CD1c-positive myeloid dendritic cell (primary cell): ENCODE measurements at regions not wholly inside any gene's neighbourhood (a gene's known extent, or its start where the extent isn't known, plus 50 kb on each side); places are given as distances from the start of the nearest gene placed in this dataset.
"Not testable (repeated sequence)": the region's sequence is repeated elsewhere in the genome, so short reads cannot be mapped to it uniquely, and the experiment has no call there.

ENCODE experiments used
- DNase-seq: peaks from one replicate; pipeline ENCODE4 v3.0.0-alpha.2; 2016; ENCODE audit errors: extremely low spot score

GRCh38 chr13:33340631-33341030 is 55.1 kb upstream of the STARD13 start:
- DNase-seq: peak; percentile 18

- no peak for DNase-seq
Observed at GRCh38 chr13:33341861-33342452, 56.4 kb upstream of the STARD13 start.

- no peak for DNase-seq
Observed at GRCh38 chr13:33345842-33346241, 60.3 kb upstream of the STARD13 start.

GRCh38 chr13:33347861-33348260 is 62.3 kb upstream of the STARD13 start:
- DNase-seq: no peak

- no peak for DNase-seq
Observed at GRCh38 chr13:33348366-33348765, 62.8 kb upstream of the STARD13 start.

- DNase-seq: no peak
Observed at GRCh38 chr13:33349288-33349985, 63.9 kb upstream of the STARD13 start.

GRCh38 chr13:33349986-33350826 is 64.7 kb upstream of the STARD13 start:
- DNase-seq: peak; percentile 15

- no peak for DNase-seq
Observed at GRCh38 chr13:33351319-33351718, 65.8 kb upstream of the STARD13 start.

- DNase-seq: no peak
Observed at GRCh38 chr13:33352041-33352440, 66.5 kb upstream of the STARD13 start.

GRCh38 chr13:33352526-33352925 is 67.0 kb upstream of the STARD13 start:
- no peak for DNase-seq

GRCh38 chr13:33353210-33353609 is 67.7 kb upstream of the STARD13 start:
- peak; percentile 88 for DNase-seq

- no peak for DNase-seq
Observed at GRCh38 chr13:33353646-33354045, 68.1 kb upstream of the STARD13 start.

GRCh38 chr13:33355201-33355895 is 69.8 kb upstream of the STARD13 start:
- DNase-seq: peak; percentile 74

GRCh38 chr13:33358076-33358475 is 72.5 kb upstream of the STARD13 start:
- DNase-seq: not testable (repeated sequence)

- peak; percentile 80 for DNase-seq
Observed at GRCh38 chr13:33362986-33363727, 77.6 kb upstream of the STARD13 start.

- DNase-seq: no peak
Observed at GRCh38 chr13:33364192-33364591, 78.6 kb upstream of the STARD13 start.

- no peak for DNase-seq
Observed at GRCh38 chr13:33366469-33367062, 81.0 kb upstream of the STARD13 start.

GRCh38 chr13:33367171-33367895 is 81.8 kb upstream of the STARD13 start:
- DNase-seq: no peak

GRCh38 chr13:33367926-33368325 is 82.4 kb upstream of the STARD13 start:
- DNase-seq: peak; percentile 41

- no peak for DNase-seq
Observed at GRCh38 chr13:33369073-33369472, 83.5 kb upstream of the STARD13 start.
